Embryonic facial prominence (tissue), 1 donor: ENCODE measurements at regions not wholly inside any gene's neighbourhood (a gene's known extent, or its start where the extent isn't known, plus 50 kb on each side); places are given as distances from the start of the nearest gene placed in this dataset.

ENCODE experiments used
- DNase-seq: peaks from one replicate; pipeline ENCODE4 v3.0.0-alpha.2; 2016; ENCODE audit errors: extremely low spot score

DNA sequence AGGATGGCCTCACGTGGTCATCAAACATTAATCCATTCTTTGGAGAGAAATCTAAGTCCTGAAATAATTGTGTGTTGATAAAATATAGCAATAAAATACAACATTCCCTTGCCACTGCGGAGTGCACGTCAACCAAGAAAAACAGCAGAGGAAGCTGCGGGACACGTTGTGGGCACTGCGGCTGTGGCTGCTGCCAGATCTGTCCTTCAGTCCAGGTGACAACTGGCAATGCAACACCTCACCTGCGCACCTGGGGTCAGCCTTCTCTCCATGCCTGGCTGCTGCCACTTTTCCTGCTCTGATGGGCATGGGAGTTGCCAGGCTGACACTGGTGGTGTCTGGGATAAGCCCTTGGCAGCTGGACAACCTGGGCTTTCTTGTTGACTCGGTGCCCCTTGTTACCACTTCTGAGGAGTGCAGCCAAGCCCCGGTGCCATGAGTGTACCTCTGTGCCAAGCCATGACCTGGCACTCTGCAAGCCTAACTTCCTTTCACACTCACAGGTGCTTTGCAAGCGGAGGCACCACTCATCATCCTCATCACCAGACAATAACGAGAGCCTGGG, 251.6 kb upstream of the TSHZ3 start:
- DNase-seq: no peak

DNA sequence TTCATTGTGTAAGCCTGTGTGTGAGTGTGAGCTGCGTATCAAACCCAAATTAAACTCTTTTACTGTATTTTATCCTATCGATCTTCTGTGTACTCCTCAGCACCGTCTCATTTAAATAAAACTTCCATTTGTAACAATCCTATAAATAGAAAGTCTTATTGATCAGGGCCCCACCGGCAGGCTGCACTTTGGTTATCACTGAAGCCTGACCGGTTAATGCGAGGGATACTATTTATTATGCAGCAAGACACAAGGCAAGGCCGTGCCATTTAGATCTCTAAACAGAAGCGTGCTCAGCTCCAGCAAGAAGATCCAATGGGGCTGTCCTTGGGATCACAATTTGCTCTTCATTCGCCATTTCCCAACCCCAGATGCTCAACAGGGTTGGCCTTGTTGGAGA, 252.6 kb upstream of the TSHZ3 start:
- DNase-seq: no peak

DNA sequence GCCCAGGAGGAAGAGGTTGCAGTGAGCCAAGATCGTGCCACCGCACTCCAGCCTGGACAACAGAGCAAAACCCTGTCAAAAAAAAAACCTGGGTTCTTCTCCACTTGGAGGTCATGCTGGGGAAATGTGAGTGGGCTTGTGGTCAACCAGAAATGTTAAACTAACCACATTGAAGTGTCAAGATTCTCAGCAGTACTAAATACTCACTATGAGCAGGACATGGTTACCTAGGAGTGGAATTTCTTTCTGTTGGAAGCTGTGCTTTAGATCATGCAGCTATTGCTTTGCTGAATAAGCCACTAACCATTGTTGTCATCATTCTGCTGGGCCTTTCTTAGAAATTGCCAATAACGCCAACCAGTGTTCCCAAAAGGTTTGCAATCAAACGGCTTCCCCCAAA, 253.3 kb upstream of the TSHZ3 start:
- no peak for DNase-seq

DNA sequence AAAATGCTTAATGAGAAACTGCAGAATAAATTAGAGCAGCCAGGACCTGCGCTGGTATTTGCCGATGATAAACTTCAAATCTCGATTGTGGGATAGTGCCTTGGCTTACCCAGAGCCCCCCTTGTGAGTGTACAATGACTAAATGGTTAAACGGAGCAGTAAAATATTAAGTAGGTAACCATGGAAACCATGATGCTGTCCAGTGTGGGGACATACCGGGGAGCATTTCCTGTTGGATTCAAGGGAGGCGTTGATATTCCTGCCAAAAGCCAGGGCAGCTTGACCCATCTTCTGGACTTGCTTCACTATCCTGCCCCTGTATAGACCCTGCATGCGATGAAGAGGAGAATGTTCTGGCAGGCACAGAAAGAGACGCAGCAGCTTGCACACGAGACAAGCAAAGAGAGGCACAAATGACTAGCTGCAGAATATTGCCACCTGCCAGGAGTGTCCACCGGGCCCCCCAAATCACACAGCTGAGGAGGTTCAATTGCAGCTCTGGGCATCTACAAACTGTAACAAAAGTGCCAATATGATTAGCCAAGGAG, 255.3 kb upstream of the TSHZ3 start:
- no peak for DNase-seq

DNA sequence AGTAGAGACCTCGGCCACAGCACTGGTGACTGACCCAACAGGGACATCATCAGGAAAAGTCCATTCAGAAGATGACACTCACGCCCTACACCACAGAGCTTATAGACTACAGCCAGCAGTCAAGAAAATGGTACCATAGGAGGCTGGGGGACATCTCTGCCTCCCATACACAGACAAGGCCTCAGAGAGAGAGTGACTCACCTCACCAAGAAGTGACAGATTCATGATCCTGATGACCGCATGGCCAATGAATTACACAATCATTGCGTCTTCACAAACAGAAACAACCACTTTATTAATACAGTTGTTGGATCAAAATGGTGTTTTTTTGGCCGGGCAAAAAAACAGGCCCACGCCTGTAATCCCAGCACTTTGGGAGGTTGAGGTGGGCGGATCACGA, 260.8 kb upstream of the TSHZ3 start:
- no peak for DNase-seq

DNA sequence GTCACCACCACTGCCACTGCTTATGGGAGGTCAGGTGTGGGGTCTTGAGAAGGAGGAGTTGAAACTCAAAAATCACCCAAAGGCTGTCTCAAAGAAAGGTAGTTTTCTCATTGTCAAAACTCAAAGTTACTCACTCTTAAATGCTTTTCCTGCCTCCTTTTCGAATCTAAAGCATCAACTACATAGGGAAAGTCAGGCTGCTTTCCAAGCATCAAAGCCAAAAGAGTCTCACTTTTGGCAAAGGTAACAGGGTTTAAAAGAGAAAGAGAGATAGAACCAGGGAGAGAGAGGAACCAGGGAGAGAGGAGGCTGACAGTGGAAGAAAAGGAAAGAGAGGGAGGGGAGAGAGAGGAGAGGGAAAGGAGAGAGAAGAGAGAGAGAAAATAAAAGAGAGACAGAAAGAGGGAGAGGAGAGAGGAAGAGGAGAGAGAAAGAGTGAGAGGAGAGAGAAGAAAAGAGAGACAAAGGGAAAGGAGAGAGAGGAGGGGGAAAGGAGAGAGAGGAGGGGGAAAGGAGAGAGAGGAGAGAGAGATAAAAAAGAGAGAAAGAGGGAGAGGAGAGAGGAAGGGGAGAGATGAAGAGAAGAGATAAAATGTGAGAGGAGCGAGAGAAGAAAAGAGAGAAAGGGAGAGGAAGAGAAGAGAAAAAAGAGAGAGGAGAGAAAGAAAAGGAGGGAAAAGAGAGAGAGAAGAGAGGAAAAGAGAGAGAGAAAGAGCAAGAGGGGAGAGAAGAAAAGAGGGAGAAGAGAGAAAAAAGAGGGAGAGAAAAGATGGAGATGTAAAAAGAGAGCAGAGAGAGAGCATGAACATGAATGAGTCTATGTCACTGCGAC, 262.0 kb upstream of the TSHZ3 start:
- DNase-seq: no peak

DNA sequence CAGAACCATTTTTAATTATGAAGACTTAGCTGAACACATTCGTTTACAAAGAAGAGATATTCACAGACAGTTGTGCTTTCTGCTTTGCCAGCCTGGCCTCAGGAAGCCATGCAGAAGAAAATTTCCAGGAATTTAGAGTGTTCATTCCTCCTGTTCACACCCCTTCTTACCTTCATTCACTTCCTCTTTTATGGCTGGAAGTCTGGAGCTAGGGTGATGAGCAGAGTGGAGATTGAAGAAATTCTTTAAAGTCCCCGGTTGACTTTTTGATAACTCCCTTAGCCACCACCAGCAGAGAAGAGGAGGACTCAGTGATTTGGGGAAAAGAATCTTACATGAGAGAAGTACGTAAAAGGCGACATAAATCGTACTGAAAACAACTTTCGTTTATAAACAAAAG, 263.6 kb upstream of the TSHZ3 start:
- no peak for DNase-seq

DNA sequence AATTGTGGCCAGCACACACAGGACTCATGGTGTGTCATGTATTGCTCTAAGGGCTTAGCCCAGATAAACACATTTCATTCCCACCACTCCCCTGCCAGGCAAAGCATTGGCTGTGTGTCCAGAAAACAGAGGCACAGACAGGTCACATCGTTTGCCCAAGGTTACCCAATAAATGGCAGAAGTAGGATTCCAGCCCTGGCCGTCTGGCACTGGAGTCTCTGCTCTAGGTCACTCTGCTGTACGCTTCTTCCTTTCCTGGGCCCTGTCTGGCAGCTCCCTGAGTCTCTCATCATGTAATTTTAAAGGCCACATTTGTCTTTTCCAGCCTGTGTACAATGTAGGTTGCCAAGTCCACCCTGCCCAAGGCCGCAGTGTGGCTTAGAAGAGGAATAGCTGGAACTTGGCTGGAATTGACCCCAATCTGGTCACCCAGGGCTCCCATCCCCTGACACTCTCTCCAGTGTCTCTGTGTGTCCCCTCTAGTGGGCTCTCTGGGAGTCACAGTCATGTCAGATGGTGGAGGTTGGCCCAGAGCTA, 264.5 kb upstream of the TSHZ3 start:
- no peak for DNase-seq

DNA sequence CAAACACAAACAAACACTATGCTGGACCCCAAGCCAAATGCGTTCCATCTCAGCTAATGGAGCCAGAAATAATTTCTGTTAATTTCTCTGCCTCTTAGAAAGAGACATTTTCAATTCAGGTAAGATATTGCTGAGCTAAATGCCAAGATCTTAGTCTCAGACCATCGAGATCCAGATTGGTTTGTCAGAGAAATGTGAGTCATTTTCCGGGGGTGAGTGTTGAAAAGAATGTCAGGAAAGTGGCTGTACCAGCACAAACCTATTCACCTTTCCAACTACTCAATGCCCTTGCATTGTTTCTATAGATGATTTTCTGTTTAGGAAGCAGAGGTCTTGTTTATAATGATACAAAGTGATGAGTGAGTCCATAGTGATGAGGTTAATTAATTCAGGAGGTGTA, 266.8 kb upstream of the TSHZ3 start:
- DNase-seq: no peak

DNA sequence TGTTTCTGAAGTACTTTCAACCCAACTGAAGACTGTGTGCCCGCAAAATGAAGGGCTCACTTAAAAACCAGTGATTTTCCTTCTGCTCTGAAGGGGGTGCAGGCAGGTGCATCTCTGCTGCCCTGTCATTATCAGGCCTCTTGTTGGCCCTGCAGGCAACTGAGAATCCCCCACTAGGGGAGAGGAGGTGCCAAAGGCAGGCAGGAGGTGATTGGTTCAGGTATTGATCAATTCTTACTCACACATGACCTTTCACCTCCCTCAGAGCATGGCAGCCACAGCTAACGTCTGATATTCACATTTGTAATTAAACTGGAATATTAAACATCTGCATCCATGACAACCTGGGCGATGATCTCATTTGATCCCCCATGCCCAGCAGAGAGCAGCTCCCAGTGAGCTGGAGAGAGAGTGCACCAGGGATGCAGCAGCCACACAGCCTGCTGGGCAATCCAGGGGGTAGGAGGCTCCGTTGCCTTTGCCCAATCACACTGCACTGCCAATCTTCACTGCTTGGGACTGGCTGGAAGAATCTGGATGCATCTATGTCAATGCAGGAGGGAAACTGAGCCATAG, 267.9 kb upstream of the TSHZ3 start:
- no peak for DNase-seq

DNA sequence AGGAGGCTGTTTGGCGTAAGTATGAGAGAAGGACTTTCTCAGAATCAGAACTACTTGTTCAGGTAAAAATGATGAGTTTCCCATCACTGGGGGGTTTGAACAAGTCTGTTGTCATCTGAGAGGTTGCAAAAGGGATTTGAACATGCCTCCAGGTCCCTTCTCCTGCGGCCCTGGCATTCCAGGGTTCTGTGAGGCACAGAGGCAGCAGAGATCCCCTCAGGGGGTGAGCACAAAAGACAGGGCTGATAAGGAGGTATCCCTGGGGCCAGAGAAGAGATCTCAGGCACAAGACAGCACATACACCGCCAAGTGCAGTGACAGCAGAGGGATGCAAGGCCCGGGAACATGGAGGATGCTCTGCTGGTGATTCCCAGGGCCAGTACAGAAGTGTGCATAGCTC, 275.8 kb upstream of the TSHZ3 start:
- no peak for DNase-seq

DNA sequence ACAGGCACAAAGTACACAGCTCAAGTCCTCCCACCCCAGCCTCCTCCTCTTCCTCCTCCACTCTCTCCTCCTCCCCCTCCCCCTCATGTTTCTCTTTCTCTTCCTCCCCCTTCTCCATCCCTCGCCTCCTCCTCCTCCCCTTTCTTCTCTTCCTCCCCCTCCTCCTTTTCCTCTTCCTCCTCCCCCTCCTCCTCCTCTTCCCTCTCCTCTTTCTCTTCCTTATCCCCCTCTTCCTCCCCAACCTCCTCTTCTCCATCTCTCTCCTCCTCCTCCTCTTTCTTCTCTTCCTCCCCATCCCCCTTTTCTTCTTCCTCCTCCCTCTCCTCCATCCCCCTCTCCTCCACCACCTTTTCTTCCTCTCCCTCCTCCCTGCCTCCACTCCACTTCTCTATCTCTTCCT, 276.3 kb upstream of the TSHZ3 start:
- DNase-seq: no peak

DNA sequence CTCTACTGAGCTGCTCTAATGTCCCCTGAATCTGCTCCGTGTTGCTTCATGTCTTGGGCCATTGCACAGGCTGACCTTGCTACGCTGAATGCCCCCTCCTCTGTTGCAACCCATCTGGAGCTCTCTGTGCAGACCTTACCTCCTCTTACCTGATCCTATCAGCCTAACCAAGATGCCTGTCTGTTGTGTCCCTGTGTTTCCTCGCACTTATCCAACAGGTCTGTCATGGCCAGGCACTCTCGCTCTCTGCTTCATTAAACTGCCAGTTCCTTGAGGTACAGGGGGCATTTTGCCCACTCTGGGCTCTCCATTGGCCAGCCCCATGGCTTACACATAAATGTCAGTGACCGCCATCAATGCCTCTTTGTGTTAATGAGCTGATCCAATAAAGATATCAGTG, 277.7 kb upstream of the TSHZ3 start:
- DNase-seq: no peak

DNA sequence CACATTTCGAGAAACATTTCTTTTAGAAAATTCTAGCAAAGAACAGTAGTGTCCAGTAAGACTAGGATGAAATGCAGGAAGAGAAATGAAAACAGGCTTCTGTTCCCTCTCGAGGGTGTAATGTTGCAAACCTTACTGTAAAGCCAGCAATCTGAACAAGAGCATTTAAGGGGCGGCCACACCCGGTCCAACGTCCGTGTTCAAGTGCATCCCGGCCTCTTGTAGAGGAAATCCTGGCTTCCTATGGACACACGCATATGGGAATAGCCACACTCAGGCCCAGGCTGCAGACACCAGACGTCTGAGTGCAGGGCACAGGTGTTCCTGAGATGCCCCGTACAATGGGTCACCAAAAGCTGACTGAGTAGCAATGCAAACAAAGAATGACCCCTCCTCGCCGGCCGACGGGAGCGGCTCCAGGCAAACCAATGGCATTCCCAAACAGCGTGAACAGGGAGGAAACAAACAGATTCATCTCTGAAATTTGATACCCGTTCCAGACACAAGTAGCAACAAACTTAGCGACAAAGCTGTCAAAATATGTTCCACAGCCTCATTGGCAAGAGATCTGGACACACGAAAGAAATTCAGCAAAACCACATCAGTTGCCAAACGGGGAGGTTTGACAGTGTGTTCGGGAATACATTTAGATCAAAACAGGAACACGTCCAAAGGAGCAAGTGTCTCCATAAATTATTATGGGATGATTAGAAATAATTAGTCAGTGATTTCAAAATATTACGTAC, 278.6 kb upstream of the TSHZ3 start:
- DNase-seq: no peak

DNA sequence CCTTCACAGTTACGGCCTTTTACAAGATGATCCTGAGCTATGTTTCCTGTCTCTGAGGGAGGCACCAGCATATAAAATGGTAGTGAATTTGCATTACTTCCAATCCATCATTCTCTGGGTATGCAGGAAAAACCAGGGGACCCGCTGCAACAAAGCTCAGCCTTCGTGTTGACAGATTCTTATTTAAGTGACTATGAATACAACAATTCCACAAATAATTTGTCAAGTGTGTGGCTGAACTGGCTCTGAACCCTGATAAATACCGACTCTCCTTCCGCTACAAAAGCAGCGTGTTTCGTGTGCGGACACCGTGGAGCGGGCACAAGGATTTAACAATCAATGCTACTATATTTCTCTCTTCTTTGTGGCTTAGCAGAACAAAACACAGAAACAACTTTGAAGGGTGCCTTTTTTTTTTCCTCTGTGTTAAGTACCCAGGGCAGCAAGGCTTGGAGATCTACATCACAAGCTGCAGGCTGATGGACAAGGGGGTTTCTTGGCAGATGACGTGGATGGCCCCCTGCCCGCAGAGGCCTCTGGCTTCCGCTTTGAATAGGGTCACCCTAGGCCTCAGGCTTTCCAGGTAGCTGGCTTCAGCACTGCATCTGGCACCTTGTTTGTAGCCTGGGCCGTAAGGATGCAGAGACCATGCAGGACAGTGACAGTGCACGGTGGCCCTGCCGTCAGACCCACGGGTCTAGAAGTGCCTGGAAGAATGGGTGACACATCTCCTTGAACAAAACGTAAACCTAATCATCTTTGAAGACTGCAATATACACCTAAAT, 280.5 kb upstream of the TSHZ3 start:
- no peak for DNase-seq

DNA sequence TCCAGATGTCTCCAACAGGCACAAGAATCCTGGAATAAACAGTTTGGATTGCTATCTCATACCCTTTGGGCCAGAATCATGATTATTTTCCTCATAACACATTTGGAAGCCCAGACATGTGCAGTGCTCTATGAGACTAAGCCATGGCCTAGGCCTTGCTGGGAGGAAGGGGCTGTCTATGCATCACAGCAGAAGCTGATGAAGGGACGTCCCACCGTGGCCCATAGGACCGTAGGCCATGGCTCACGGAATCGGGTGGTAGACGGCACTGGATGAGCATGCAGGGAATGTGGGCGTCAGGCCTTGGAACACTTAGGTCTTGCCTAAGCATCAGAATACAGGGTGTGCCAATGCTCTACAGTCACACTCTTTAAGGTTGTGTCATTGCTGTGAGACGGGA, 283.8 kb upstream of the TSHZ3 start:
- DNase-seq: no peak

DNA sequence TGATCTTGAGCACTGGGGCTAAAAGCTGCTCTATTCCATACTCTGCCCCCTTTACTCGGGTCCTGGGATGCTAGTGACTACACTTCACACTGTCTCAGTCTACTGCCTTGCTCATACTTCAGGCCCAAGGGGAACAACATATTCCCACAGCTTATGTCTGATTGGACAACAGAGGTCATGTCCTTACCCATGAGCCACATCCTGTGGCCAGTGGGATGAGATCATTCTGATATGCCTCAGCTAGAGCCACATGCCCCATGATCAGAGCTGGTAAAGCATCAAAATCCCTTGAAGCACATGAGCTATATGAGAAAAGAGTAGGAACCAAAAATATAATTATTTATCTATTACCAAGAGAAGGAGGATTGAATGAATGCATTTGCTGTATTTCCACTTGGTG, 290.1 kb upstream of the TSHZ3 start:
- DNase-seq: no peak

DNA sequence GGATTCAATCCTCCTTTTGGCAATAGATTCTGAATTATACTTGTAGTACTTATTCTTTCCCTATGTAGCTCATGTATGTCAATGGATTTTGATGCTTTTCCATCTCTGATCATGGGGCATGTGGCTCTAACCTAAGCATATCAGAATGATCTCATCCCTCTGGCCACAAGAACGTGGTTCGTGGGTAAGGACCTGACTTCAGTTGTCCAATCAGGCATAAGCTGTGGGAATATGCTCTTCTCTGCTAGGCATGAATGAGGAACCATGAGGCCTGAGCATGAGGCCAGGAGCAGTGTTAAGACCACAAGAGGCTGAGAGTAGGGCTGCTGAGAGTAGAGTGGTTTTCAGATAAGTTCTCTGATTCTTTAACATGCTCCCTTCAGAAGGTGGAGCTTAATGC, 292.4 kb upstream of the TSHZ3 start:
- DNase-seq: no peak

DNA sequence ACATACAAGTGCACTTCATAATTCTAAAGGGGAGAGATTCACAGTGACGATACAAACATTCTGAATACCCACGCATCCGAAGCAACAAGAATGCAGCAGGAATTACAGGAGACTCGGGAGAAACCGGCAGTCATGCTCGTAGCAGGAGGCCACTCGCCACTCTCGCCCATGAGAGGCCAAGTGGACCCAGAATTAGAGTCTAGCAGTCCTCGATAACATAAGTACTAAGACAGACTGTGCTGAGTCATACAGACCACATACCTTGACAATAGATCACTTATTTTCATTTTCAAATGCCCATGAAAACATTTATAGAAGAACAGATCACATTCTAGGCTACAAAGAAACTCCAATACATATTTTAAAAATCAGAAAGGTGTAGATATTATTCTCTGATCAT, 299.1 kb upstream of the TSHZ3 start:
- DNase-seq: no peak

DNA sequence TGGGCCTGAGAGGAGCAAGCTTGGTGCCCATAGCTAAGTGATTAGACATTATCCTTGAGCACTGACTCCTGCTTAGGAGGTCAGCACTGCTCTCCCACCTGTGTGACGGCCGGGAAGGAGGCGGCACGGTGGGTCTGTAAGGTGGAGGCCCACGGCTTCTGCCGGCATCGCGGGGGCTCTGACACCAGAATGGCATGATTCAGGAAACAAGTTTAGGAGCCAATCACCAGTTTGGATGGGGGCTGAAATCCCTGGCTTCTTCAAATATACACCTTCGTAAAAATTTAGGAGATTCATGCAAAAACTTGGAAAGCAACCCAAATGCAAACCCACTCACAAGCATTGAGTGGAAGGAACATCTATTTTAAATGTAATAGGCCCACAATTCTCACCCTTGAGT, 307.3 kb upstream of the TSHZ3 start:
- DNase-seq: no peak
